Fibroblast of lung (primary cell): ENCODE measurements at regions not wholly inside any gene's neighbourhood (a gene's known extent, or its start where the extent isn't known, plus 50 kb on each side); places are given as distances from the start of the nearest gene placed in this dataset.

Source experiments
- CTCF ChIP-seq, 2 donors: IDR thresholded peaks in 1 of 2; conservative IDR thresholded peaks in 1 of 2; 1 replicate in 1 of 2; 2 replicates in 1 of 2; pipeline ENCODE4 v1.5.1; 2011 to 2012; ENCODE audit warnings: low read length in 2 of 2, control low read depth in 1 of 2, inconsistent platforms in 1 of 2, low read depth in 1 of 2, mild to moderate bottlenecking in 1 of 2
- EZH2 ChIP-seq: IDR thresholded peaks from 2 replicates; pipeline ENCODE4 v1.5.1; 2012; ENCODE audit warnings: low read length, control low read depth, mild to moderate bottlenecking; ENCODE audit errors: missing control alignments

GRCh38 chr5:176144508-176144907 is 93.7 kb upstream of the SIMC1 start:
- TF ChIP-seq CTCF (conservative IDR thresholded peaks at IDR 0.05 in 1 of 2, IDR thresholded peaks at IDR 0.05 in 1 of 2; ENCODE audit: low read depth in 1 of 2, low read length in 2 of 2), result no peak
- no peak for TF ChIP-seq EZH2
